Adrenal gland (tissue), 9 donors: ENCODE measurements at regions not wholly inside any gene's neighbourhood (a gene's known extent, or its start where the extent isn't known, plus 50 kb on each side); places are given as distances from the start of the nearest gene placed in this dataset.

Source experiments
- DNase-seq, 7 donors: peaks; one replicate each; pipeline ENCODE4 v3.0.0-alpha.2; 2019 to 2020
- H3K27ac ChIP-seq, 5 donors: fragments of 200-600 bp; sonication (generic) in 4 of 5; 1 replicate in 3 of 5; 2 replicates in 2 of 5; pipeline versions ENCODE4 v1.5.1 to v1.8.0; 2016 to 2020; ENCODE audit warnings: mild to moderate bottlenecking in 1 of 5
- H3K27me3 ChIP-seq: fragments of 200-600 bp; 2 replicates; pipeline ENCODE4 v1.8.0; 2021
- H3K36me3 ChIP-seq, 2 donors: fragments of 200-600 bp; replicated peaks in 1 of 2; 1 replicate in 1 of 2; 2 replicates in 1 of 2; pipeline versions ENCODE4 v1.5.1 to v1.8.0; 2018 to 2022
- H3K4me1 ChIP-seq, 2 donors: fragments of 200-600 bp; replicated peaks in 1 of 2; 1 replicate in 1 of 2; 2 replicates in 1 of 2; pipeline versions ENCODE4 v1.5.1 to v1.8.0; 2018 to 2021
- H3K4me3 ChIP-seq, 4 donors: fragments of 200-600 bp; sonication (generic) in 3 of 4; one replicate each; pipeline ENCODE4 v1.5.1; 2016 to 2018
- H3K9me3 ChIP-seq, 3 donors: fragments of 200-600 bp; sonication (generic) in 1 of 3; replicated peaks in 1 of 3; 1 replicate in 2 of 3; 2 replicates in 1 of 3; pipeline versions ENCODE4 v1.5.1 to v1.8.0; 2016 to 2021
- POLR2A ChIP-seq, 2 donors: fragments of 450-650 bp; IDR thresholded peaks; one replicate each; pipeline ENCODE4 v1.6.1; 2017; ENCODE audit warnings: antibody characterized with exemption in 2 of 2, mild to moderate bottlenecking in 2 of 2, moderate library complexity in 1 of 2
- WGBS, 4 donors: extraction: QIAGEN DNeasy Blood & Tissue Kit in 2 of 4; methylation state at CpG; one replicate each; pipeline versions ENCODE4 v1.1.5 to v1.1.7; 2013 to 2017; 5-methylcytosine and 5-hydroxymethylcytosine counted together
- intact Hi-C, 2 donors: fragments of 100-400 bp; cut with DNase I; formaldehyde crosslinking; loops; one replicate each; pipeline versions ENCODE4 v1.14.1 to v1.15.0; 2022 to 2023
- TF ChIP-seq, protein P1 (sequence below), 6 experiments: fragments of 450-650 bp in 4 of 6; fragments of 200-600 bp in 2 of 6; sonication (generic) in 1 of 6; IDR thresholded peaks; 1 replicate in 5 of 6; 2 replicates in 1 of 6; pipeline versions ENCODE4 v1.5.1 to v1.8.0; 2016 to 2021; ENCODE audit warnings: antibody characterized with exemption in 6 of 6, mild to moderate bottlenecking in 2 of 6, moderate library complexity in 1 of 6
- donor health status: healthy with polysubstance abuse.
- donor health status: Bipolar disorder and iron deficiency.
- donor health status: DM: yes; HTN: yes; CAD: no.
- donor health status: DM: no; HTN: no; CAD: no.
- donor health status: DM: no; HTN: no; CAD: no.

DNA sequence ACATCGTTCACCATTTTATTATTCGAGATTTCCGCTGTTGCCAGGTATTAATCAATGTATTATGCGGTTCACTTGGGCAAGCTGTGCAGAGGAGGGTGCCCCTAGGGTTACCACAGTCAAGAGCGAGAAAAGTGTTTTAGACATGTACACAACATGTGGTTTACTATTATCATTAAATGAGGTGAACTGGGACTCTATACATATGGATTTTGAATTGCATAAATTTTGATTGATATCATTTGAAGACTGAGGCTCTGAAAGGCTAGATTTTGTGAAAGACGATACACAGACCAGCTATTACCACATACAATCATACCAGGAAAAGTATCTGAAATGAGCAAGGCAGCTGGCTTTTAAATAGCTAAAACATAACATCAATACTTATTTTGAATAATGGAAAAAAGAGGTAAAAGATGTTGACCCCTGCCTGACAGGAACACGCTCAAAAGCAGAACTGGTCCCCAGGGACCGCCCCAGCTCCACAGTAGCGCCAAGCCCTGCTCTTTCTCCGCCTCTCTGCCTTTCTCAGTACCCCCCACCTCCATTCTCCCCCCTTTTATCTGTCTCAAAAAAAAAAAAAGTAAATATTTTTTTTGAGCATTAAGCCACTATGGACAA lies 413.4 kb upstream of the MKI67 start:
- no peak for TF ChIP-seq POLR2A (IDR thresholded peaks at IDR 0.05)
- TF ChIP-seq, protein P1, sequence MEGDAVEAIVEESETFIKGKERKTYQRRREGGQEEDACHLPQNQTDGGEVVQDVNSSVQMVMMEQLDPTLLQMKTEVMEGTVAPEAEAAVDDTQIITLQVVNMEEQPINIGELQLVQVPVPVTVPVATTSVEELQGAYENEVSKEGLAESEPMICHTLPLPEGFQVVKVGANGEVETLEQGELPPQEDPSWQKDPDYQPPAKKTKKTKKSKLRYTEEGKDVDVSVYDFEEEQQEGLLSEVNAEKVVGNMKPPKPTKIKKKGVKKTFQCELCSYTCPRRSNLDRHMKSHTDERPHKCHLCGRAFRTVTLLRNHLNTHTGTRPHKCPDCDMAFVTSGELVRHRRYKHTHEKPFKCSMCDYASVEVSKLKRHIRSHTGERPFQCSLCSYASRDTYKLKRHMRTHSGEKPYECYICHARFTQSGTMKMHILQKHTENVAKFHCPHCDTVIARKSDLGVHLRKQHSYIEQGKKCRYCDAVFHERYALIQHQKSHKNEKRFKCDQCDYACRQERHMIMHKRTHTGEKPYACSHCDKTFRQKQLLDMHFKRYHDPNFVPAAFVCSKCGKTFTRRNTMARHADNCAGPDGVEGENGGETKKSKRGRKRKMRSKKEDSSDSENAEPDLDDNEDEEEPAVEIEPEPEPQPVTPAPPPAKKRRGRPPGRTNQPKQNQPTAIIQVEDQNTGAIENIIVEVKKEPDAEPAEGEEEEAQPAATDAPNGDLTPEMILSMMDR (IDR thresholded peaks at IDR 0.05), result no peak
- intact Hi-C loops, result loop anchor here in 1 of 2 donors (10.0 kb wide), 1 partner anchor 275 kb away; no protein-coding TSS in a partner anchor
- Histone ChIP-seq H3K27me3 (peaks cover 16% of the 10 kb centered on the region), H3K9me3 (no peaks in the 10 kb centered on the region), H3K36me3 (no peaks in the 10 kb centered on the region), H3K27ac (no peak overlapping the region), H3K4me3 (no peak overlapping the region), H3K4me1 (no peaks in the 10 kb centered on the region)
- 62 to 72% (median 65%) methylated on average over 10 of the region's 10 CpGs for WGBS, 4 donors
- no peak for DNase-seq

DNA sequence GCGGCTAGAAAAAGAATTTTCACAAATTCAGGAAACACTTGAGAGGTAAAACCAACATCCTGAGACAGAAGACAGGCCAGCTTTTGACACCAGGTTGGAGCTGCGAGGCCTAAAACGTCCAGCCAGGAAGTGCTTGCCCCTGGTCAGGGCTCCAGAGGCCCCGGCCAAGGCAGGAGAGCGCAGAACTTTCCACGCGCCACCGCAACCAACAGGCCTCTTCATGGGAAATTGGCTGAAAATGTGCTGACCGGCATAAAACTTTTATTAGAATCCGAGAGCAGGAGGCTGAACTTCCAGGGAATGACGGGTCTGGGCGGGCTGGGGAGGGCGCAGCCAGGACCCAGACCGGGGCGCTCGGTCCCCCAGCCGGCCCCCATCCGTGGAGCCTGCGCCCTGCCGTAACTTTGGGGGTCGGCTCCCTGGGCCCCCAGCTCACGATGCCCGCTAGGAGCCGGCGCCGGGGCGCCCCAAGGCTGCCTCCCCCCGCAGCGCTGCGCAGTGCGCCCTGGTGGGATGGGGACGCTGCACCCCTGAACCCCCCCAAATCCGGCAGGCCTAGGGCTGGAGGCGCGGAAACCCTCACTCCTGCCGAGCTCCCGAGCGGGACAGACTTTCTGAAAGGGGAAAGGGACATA lies 414.0 kb upstream of the MKI67 start:
- intact Hi-C loops, result no loop called here
- TF ChIP-seq, protein P1 (IDR thresholded peaks at IDR 0.05), result no peak
- TF ChIP-seq POLR2A (IDR thresholded peaks at IDR 0.05), result no peak
- Histone ChIP-seq H3K4me1 (no peaks in the 10 kb centered on the region), H3K27me3 (peaks cover 16% of the 10 kb centered on the region), H3K27ac (no peak overlapping the region), H3K4me3 (no peak overlapping the region), H3K36me3 (no peaks in the 10 kb centered on the region), H3K9me3 (no peaks in the 10 kb centered on the region)
- WGBS, 4 donors, result 9 to 29% (median 16%) methylated on average over 14 to 38 of the region's 38 CpGs
- peak in 3 of 7 donors; percentile 23 to 58 (median 29) for DNase-seq

DNA sequence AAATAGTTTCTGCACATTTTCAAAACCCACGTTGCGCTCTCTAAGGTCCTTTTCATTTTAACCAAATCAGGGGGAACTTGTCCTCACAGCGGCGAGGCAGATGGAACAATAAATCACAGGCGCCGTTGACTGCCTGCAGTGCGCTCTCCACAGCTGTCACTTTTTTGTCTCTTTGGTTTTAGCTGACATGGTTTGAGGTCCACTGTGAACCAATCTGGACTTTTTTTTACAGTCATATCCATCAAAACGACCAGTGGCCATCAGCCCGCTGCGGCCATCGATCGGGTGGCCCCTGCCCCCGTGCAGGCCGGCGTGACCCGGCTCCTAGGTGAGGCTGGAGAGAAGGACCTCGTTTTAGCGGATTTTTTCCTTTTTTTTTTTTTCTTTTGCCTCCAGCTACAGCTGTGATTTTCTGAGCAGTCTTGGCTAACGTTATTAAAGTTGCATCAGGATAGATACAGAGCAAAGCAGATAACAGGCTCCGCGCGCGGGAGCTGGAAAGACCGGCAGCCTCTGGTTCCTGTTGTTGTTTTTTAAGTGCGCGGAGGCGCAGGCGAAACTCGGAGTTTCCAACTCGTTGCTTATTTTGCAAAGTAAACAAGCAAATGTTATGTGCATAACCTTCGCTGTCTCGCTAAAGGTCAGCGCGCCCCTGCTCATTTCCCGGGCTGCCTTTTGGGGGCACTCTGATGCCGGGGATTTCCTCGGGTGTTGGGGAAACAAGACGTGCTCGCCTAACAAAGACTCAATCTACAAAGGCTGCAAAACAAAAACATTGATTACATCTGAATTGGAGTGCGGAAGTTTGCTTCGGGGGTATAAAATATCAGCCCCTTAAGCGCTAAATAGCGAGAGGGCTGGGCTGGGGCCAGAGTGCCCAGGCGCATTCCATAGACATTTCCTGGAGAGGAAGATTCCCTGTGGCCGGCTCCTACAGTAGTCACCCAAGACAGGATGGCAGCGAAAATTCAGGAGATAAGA lies 414.8 kb upstream of the MKI67 start:
- Histone ChIP-seq H3K27ac (no peak overlapping the region), H3K9me3 (no peaks in the 10 kb centered on the region), H3K4me1 (no peaks in the 10 kb centered on the region), H3K27me3 (peaks cover 16% of the 10 kb centered on the region), H3K4me3 (no peak overlapping the region), H3K36me3 (no peaks in the 10 kb centered on the region)
- TF ChIP-seq, protein P1 (IDR thresholded peaks at IDR 0.05), result no peak
- no peak for TF ChIP-seq POLR2A (IDR thresholded peaks at IDR 0.05)
- peak in 2 of 7 donors; percentile 16 to 70 for DNase-seq
- 4 to 5% (median 4%) methylated on average over 46 of the region's 46 CpGs for WGBS, 4 donors
- intact Hi-C loops, result no loop called here

DNA sequence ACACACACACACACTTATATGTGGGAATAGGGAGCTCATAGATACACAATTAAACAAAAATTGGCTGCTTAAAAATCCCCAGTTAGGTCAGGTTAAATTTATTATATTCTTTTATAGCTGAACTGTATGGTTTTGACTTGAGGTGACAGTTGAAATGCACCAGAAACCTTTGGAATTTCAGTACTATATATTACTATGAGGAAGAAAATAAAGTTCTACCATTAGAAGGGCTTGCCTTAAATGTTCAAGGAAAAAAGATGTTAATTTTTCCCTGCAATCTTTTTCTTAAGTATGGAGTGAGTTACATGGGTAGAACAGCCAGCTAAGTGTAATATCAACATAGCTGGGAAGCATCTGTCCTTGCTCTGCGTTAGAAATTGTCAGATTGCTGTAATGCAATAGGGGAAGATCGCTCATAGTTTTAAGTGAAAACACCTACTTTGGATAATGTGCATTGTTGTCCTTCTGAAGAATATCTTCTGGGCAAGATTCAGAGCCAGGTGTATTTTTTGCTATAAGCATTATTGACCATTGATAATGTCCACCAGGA lies 415.8 kb upstream of the MKI67 start:
- Histone ChIP-seq H3K4me3 (no peak overlapping the region), H3K27me3 (peaks cover 15% of the 10 kb centered on the region), H3K4me1 (no peaks in the 10 kb centered on the region), H3K27ac (no peak overlapping the region), H3K9me3 (no peaks in the 10 kb centered on the region), H3K36me3 (no peaks in the 10 kb centered on the region)
- intact Hi-C loops, result no loop called here
- WGBS, 4 donors, result 54 to 69% (median 63%) methylated on average over 2 of the region's 2 CpGs
- TF ChIP-seq, protein P1 (IDR thresholded peaks at IDR 0.05), result no peak
- no peak for TF ChIP-seq POLR2A (IDR thresholded peaks at IDR 0.05)
- no peak for DNase-seq
